Omental fat pad (tissue), 3 donors: ENCODE measurements at regions not wholly inside any gene's neighbourhood (a gene's known extent, or its start where the extent isn't known, plus 50 kb on each side); places are given as distances from the start of the nearest gene placed in this dataset.

Experiments
- ATAC-seq: fragments of 150-250 bp; one replicate; pipeline ENCODE4 v1.9.1; 2016; ENCODE audit warnings: mild to moderate bottlenecking, moderate library complexity; ENCODE audit not compliant: low FRiP score
- DNase-seq: peaks from one replicate; pipeline ENCODE4 v3.0.0-alpha.2; 2019; ENCODE audit warnings: low spot score
- CTCF ChIP-seq, 3 donors: fragments of 450-650 bp; IDR thresholded peaks; one replicate each; pipeline ENCODE4 v1.5.1; 2016 to 2017; ENCODE audit warnings: antibody characterized with exemption in 3 of 3, mild to moderate bottlenecking in 3 of 3, moderate library complexity in 2 of 3

- no peak for ATAC-seq
- DNase-seq: no peak
- TF ChIP-seq CTCF (IDR thresholded peaks at IDR 0.05): no peak
These were observed 89.7 kb upstream of the FHIT start for GRCh38 chr3:61340931-61341461.

DNA sequence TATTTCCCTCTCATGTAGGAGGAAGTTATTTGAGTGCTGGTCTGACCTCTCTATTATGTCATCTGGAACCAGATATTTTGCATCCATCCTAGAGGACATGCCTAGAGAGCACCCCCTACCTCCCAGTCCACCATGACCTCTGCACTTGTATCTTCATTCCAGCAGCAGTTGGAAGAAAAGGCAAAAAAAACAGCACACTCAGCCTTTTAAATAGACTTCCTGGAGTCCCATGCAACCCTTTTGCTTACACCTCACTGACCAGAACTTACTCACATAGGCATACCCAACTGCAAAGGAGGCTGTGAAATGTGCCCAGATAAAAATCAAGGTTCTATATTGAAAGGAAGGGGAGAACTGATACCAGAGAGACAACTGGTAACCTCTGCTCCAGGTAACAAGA, 92.3 kb upstream of the FHIT start:
- TF ChIP-seq CTCF (IDR thresholded peaks at IDR 0.05): no peak
- no peak for ATAC-seq
- no peak for DNase-seq

- ATAC-seq (no peak), DNase-seq (no peak)
- no peak for TF ChIP-seq CTCF (IDR thresholded peaks at IDR 0.05)
These were observed 93.8 kb upstream of the FHIT start for GRCh38 chr3:61345020-61345419.

DNA sequence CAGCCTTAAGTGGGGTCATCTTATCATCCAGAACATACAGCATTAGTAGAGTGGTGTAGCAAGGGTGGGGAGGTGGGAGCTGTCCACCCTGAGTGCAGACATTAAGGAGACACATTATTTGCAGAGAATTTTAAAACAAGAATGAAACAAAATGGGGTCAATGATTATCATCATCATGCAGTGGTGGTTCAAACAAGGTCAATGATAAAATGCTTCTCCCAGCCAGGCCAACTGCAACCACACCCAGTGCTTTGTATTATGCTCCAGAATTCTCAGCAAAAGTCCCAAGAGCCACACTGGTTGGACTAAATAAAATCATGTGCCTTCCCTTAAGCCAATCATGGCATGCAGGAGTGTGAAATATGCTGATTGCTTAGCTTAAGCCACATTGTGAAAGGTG, 96.7 kb upstream of the FHIT start:
- DNase-seq: no peak
- ATAC-seq: no peak
- no peak for TF ChIP-seq CTCF (IDR thresholded peaks at IDR 0.05)

DNA sequence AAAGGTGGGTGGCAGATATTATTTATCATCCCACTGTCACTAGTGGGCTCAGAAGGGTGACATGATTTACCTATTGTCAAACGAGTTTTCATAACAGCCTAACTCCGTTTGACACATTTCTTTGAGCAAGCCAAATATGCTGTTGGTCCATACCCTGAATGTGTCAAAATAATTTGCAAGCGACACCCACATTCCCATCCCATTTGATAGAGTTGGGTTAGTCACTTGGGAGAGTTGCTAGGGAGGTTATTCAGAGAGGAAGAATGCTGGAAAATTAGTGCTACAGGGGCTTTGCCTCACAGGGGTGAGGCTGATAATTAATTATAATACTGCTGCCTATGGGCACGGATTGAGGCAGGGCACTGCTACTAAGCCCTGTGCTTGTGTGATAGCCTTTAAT, 98.5 kb upstream of the FHIT start:
- DNase-seq (no peak), ATAC-seq (no peak)
- no peak for TF ChIP-seq CTCF (IDR thresholded peaks at IDR 0.05)

- ATAC-seq (no peak), DNase-seq (no peak)
- no peak for TF ChIP-seq CTCF (IDR thresholded peaks at IDR 0.05)
These were observed 99.6 kb upstream of the FHIT start for GRCh38 chr3:61350782-61351309.

DNA sequence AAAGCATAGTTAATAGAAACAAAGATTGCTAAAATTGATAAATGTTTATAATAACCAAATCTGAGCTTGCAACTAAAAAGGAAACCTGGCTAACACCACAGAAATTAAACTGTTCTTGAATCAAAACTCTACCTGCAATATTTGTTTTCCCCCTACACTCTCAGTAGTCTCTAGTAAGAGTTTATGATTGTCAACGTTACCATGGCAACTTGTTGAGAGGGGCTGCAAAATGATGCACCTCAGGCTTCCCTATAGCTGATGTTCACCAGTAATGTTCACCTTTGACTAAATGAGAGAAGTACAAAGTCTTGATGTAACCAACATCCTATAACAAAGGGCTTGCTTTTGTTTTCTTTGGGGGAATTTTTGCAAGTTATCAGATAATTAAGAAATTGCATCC, 101.1 kb upstream of the FHIT start:
- DNase-seq: no peak
- TF ChIP-seq CTCF (IDR thresholded peaks at IDR 0.05): no peak
- ATAC-seq: no peak
